ENCODE measurements at regions not wholly inside any gene's neighbourhood (a gene's known extent, or its start where the extent isn't known, plus 50 kb on each side); places are given as distances from the start of the nearest gene placed in this dataset.
"Not testable (repeated sequence)": the region's sequence is repeated elsewhere in the genome, so short reads cannot be mapped to it uniquely, and the experiment has no call there.

DNA sequence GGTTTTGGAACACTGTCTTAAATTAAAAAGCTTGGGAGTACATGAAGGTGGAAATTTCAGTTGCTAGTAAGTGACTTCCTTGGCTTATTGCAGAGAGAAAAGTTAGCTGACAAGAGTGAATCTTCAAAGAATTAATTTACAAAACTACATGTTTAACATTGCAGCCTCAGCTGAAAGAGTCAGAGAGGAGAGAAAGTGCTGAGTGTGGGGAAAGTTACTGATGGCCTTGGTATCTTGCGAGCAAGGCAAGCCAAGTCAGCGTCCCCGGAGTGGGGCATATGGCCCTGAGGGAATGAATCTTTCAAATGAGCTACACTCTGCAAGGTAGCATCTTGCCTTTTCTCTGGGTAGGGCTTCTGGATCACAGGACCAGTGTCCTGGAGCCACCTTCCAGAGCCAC is 131.3 kb downstream of the LPIN1 start:
- FAIRE-seq = no peak

GRCh38 chr2:11885253-11885652 is 138.8 kb downstream of the LPIN1 start:
- FAIRE-seq = not testable (repeated sequence)

GRCh38 chr2:11886899-11887298 is 140.5 kb downstream of the LPIN1 start:
- FAIRE-seq = not testable (repeated sequence)

GRCh38 chr2:11889101-11889850 is 142.8 kb downstream of the LPIN1 start:
- peak; percentile 29 for FAIRE-seq

GRCh38 chr2:11889854-11890253 is 143.4 kb downstream of the LPIN1 start:
- no peak for FAIRE-seq

DNA sequence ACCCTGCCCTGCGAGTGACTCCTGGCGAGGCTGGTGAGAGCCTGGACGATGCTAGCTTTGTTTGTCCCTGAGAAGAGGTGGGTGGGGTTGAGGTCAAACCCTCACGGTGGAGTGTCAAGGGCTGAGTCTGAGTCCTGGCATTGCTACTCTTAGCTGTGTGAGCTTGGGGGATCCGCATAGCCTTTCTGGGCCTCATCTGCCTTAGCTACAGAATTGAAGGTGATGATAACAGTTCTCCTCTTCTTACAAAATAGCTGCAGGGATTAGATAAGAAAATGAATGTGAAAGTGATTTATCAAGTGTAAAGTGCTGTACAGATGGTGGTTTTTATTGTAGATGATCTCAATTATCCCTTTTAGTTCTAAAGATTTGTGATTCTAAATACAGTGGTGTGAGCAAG is 144.6 kb downstream of the LPIN1 start:
- FAIRE-seq = no peak

DNA sequence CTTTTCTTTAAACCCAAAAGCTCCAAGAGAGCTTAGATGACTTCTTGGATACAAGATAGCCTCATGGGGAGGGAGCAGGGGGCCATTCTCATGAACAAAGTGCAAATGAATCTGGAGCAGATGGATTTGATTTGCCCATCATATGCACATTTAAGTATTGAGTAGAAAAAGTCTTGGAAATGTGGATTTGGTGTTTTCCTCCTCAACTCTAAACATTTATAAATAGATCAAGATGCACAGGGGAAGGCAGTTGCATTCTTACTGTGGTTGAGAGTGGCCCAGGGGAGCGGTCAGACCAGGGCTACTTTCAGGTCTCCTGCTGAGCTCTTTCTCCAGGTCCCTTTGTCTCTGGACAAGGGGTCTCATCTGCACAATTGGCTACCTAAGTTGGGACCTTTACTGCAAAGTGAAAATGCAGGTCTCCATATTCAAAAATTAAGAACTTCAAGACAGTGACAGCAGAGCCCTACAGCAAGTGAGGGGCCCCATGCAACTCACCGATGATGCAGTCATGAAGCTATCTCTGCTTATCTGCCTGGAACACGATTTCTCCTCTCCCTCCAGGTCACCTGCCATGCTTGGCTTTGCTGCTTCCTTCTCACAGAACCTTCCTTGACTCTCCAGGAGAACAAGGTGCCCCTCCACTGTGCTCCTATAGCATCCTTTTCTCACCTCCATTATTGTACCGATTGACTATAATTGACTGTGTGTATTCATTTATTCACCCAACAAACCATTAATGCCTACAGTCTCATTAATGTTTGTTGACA is 145.4 kb downstream of the LPIN1 start:
- no peak for FAIRE-seq

GRCh38 chr2:11896386-11896785 is 150.0 kb downstream of the LPIN1 start:
- FAIRE-seq = no peak

- FAIRE-seq = no peak
Measured at GRCh38 chr2:11898576-11898975, 152.1 kb downstream of the LPIN1 start.

GRCh38 chr2:11899264-11899818 is 152.9 kb downstream of the LPIN1 start:
- FAIRE-seq = no peak

- FAIRE-seq = not testable (repeated sequence)
Measured at GRCh38 chr2:11900891-11901290, 154.5 kb downstream of the LPIN1 start.

GRCh38 chr2:11901351-11902069 is 155.1 kb downstream of the LPIN1 start:
- FAIRE-seq = no peak

- FAIRE-seq = no peak
Measured at GRCh38 chr2:11903085-11903606, 156.7 kb downstream of the LPIN1 start.

DNA sequence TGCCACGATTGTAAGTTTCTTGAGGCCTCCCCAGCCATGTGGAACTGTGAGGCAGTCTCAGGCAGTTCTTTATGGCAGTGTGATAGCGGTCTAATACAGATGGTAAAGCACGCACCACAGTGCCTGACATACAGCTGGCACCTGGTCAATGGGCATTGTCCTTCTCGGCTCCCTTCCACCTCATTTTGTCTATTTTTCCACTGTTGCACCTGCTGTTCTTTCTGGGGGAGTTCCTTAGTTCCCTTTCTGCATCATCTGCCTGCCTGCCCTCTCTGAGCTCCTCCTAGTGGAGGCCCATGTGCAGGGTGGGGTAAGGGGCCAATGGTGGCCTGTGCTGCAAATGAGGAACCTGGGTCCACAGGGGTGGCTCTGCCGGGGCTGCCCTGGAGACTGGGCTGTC is 157.6 kb downstream of the LPIN1 start:
- FAIRE-seq = no peak

- no peak for FAIRE-seq
Measured at GRCh38 chr2:11904941-11905340, 158.5 kb downstream of the LPIN1 start.

DNA sequence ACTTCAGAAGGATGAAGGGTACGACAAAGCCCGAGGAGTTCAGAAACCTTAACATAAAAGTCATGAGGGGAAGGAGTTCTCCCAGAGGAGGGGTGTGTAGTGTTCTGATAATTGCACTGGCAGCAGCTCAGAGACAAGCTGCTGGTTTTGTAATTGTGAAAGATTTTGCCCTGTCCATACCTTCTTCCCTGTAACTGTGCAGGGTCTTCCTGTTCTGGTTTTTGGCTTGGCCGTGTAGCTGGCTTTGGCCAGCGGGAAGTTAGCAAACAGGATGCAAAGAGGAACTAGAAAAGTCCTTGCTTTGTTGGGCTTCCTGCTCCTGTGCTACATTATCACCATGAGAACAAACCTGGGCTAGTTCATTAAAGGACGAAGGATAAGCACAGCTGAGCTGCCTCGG is 160.8 kb downstream of the LPIN1 start:
- FAIRE-seq = no peak

GRCh38 chr2:11910971-11911370 is 164.5 kb downstream of the LPIN1 start:
- FAIRE-seq = no peak

DNA sequence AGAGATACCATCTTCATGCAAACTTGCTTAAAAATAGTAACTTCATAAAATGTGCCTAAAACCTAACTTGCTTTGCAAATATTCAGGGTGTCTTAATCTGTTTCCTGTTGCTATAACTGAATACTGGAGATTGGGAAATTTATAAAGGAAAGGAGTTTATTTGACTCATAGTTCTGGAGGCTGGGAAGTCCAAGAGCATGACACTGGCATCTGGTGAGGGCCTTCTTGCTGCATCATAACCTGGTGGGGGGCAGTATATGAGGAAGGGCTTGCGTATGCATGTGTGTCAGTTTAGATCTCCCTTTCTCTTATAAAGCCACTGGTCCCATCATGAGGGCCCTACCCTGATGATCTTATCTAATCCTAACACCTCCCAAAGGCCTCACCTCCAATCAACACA is 166.5 kb downstream of the LPIN1 start:
- FAIRE-seq = no peak

GRCh38 chr2:11914455-11914854 is 168.0 kb downstream of the LPIN1 start:
- no peak for FAIRE-seq

DNA sequence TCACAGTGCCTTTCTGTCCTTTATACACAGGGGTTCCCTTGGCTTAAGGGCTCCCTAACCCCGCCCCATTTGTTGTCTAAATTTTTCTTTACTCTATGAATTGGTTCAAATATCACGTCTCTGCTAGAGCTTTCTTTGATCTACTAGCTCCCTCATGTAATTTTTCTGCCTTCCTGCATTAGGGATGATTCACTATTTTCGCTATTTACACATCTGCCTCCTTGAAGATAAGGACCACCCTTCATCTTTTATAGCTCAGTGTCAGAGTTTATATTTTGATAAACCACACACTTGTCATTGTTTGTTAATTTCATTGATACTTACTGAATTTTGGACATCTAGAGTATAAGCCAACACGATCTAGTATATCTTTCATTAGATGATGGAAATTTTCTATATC is 169.2 kb downstream of the LPIN1 start:
- no peak for FAIRE-seq

- FAIRE-seq = no peak
Measured at GRCh38 chr2:11919953-11920352, 173.5 kb downstream of the LPIN1 start.

DNA sequence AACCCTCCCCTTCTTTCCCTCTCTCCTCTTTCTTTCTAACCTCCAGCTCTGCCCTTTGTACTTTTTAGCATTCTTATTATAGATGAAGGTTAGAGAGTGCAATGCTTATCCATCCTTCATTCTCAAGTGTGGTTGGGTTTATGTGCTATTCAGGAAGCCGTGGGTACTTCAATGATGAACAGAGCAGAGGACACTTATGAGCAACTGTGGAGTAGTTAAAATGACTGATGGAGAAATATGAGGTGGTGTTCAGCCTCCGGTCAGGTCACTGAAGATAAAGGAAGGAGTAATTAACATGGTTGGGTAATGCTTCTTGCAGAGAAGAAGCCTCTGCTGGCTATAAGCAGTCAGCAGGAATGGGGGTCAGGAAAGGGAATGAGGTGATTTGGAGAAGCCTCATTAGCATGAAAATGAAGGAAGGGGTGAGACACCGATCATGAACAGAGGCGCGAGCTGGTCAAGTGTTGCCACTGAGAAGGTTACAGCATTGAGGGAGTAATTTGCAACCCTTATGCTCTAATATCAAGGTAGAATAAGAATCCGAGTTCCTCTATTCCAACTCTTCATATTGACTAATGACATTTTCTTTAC is 174.7 kb downstream of the LPIN1 start:
- FAIRE-seq = no peak

DNA sequence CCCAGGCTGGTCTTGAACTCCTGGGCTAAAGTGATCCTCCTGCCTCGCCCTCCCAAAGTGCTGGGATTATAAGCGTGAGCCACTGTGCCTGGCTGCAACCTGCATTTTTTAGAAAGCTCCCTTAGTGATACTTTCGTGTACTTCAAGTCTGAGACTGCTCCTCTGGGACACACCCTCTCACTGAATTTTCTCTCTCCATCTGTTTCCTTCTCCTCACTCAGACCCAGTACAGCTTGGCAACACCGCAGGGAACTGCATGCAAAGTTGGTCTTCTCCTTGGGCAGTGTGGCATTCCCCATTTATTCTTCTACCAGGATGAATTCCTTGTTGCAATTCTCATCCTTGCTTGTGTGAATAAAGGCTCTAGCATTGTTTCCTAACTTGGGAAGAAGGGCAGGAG is 175.9 kb downstream of the LPIN1 start:
- FAIRE-seq = no peak

Data from endometrium (tissue), 2 donors.